IMR-90 (cell line): ENCODE measurements at regions not wholly inside any gene's neighbourhood (a gene's known extent, or its start where the extent isn't known, plus 50 kb on each side); places are given as distances from the start of the nearest gene placed in this dataset.

Experiments
- ATAC-seq: fragments of 200-7000 bp; cut with Tn5 transposase; 2 replicates; pipeline ENCODE4 v1.9.1; 2020; ENCODE audit warnings: low read depth, mild to moderate bottlenecking, moderate library complexity
- BruUV-seq: library from RNA; stranded (reverse); fragments of 400-500 nt; replicated peaks from 2 replicates; lab custom pipeline; 2021; lab: Mats Ljungman, UMichigan
- CTCF ChIA-PET: fragments of 300-600 bp; formaldehyde crosslinking; extraction: SDS; loops from one replicate; lab custom pipeline; 2021; ENCODE audit warnings: antibody characterized with exemption; lab: Yijun Ruan, JAX
- POLR2A ChIA-PET: fragments of 300-600 bp; sonication (Branson Sonifier 250); formaldehyde crosslinking; loops from one replicate; lab custom pipeline; 2022; ENCODE audit warnings: antibody characterized with exemption; ENCODE audit not compliant: unreplicated experiment; lab: Charles Lee
- DNase-seq: peaks from one replicate; pipeline ENCODE4 v3.0.0; 2013
- H2AFZ ChIP-seq: replicated peaks from 2 replicates; pipeline ENCODE3; 2013; ENCODE audit warnings: low read length, mild to moderate bottlenecking; ENCODE audit not compliant: poor library complexity
- H2AK5ac ChIP-seq: 2 replicates; pipeline ENCODE4 v1.6.1; 2013; ENCODE audit warnings: low read depth, low read length, inconsistent platforms
- H2AK9ac ChIP-seq: replicated peaks from 2 replicates; pipeline ENCODE3; 2013; ENCODE audit warnings: mild to moderate bottlenecking, low read depth, low read length, moderate library complexity; ENCODE audit not compliant: poor library complexity
- H2BK120ac ChIP-seq: 2 replicates; pipeline ENCODE4 v1.6.1; 2013; ENCODE audit warnings: low read depth, low read length, inconsistent platforms
- H2BK15ac ChIP-seq: 3 replicates; pipeline ENCODE4 v1.6.1; 2013; ENCODE audit warnings: low read depth, low read length, inconsistent platforms
- H2BK20ac ChIP-seq: 2 replicates; pipeline ENCODE4 v1.6.1; 2013; ENCODE audit warnings: low read depth, mild to moderate bottlenecking, inconsistent platforms, low read length, moderate library complexity
- H2BK5ac ChIP-seq: 2 replicates; pipeline ENCODE4 v1.6.1; 2013; ENCODE audit warnings: mild to moderate bottlenecking, low read depth, low read length, inconsistent platforms; ENCODE audit not compliant: poor library complexity, severe bottlenecking
- H3K14ac ChIP-seq: replicated peaks from 2 replicates; pipeline ENCODE4 v1.6.1; 2013; ENCODE audit warnings: low read depth, low read length, inconsistent platforms
- H3K18ac ChIP-seq: 2 replicates; pipeline ENCODE4 v1.6.1; 2013; ENCODE audit warnings: low read depth, low read length, control low read depth
- H3K23ac ChIP-seq: 2 replicates; pipeline ENCODE4 v1.6.1; 2013; ENCODE audit warnings: low read depth, low read length, inconsistent platforms
- H3K27ac ChIP-seq: 2 replicates; pipeline ENCODE4 v1.5.1; 2013; ENCODE audit warnings: mild to moderate bottlenecking, control low read depth, low read length; ENCODE audit not compliant: insufficient read depth
- H3K27me3 ChIP-seq: 2 replicates; pipeline ENCODE4 v1.6.1; 2013; ENCODE audit warnings: low read length; ENCODE audit not compliant: control insufficient read depth, insufficient read depth
- H3K36me3 ChIP-seq: 2 replicates; pipeline ENCODE4 v1.6.1; 2013; ENCODE audit warnings: low read length, mixed read lengths; ENCODE audit not compliant: control insufficient read depth, insufficient read depth
- H3K4ac ChIP-seq: 2 replicates; pipeline ENCODE4 v1.6.1; 2013; ENCODE audit warnings: low read depth, low read length, inconsistent platforms
- H3K4me1 ChIP-seq: 2 replicates; pipeline ENCODE4 v1.6.1; 2013; ENCODE audit warnings: low read length, mixed read lengths; ENCODE audit not compliant: control insufficient read depth, insufficient read depth
- H3K4me2 ChIP-seq: 2 replicates; pipeline ENCODE4 v1.6.1; 2013; ENCODE audit warnings: low read depth, mild to moderate bottlenecking, control low read depth, low read length, moderate library complexity
- H3K4me3 ChIP-seq: 2 replicates; pipeline ENCODE4 v1.5.1; 2013; ENCODE audit warnings: low read depth, mild to moderate bottlenecking, control low read depth, low read length, moderate library complexity; ENCODE audit not compliant: insufficient read depth
- H3K56ac ChIP-seq: 2 replicates; pipeline ENCODE4 v1.6.1; 2013; ENCODE audit warnings: low read length, inconsistent platforms; ENCODE audit not compliant: insufficient read depth; ENCODE audit errors: extremely low read depth
- H3K79me1 ChIP-seq, 2 experiments: 2 replicates each; pipeline ENCODE4 v1.6.1; 2013; ENCODE audit warnings: low read length in 2 of 2, inconsistent platforms in 1 of 2, low read depth in 1 of 2
- H3K9ac ChIP-seq: 2 replicates; pipeline ENCODE4 v1.6.1; 2013; ENCODE audit warnings: low read depth, low read length, control low read depth
- H3K9me1 ChIP-seq: 2 replicates; pipeline ENCODE4 v1.6.1; 2013; ENCODE audit warnings: low read length, inconsistent platforms; ENCODE audit not compliant: insufficient read depth
- H3K9me3 ChIP-seq: 2 replicates; pipeline ENCODE4 v1.6.1; 2013; ENCODE audit warnings: low read length; ENCODE audit not compliant: control insufficient read depth, insufficient read depth
- H4K20me1 ChIP-seq: 2 replicates; pipeline ENCODE4 v1.6.1; 2013; ENCODE audit warnings: low read length, inconsistent platforms; ENCODE audit not compliant: insufficient read depth
- H4K5ac ChIP-seq: 2 replicates; pipeline ENCODE4 v1.6.1; 2013; ENCODE audit warnings: mild to moderate bottlenecking, low read depth, low read length, control low read depth
- H4K8ac ChIP-seq, 2 experiments: 2 replicates each; pipeline ENCODE4 v1.6.1; 2013; ENCODE audit warnings: low read depth in 2 of 2, low read length in 2 of 2, control low read depth in 1 of 2, inconsistent platforms in 1 of 2
- H4K91ac ChIP-seq: 2 replicates; pipeline ENCODE4 v1.6.1; 2013; ENCODE audit warnings: low read depth, low read length, inconsistent platforms; ENCODE audit not compliant: insufficient read depth
- BHLHE40 ChIP-seq: fragments of 150-350 bp; IDR thresholded peaks from 2 replicates; pipeline ENCODE4 v1.6.1; 2016; ENCODE audit warnings: mild to moderate bottlenecking, low read depth, low read length
- MAZ ChIP-seq: IDR thresholded peaks from 2 replicates; pipeline ENCODE4 v1.6.1; 2012; ENCODE audit warnings: low read depth, mild to moderate bottlenecking, low read length, improper control_type of control experiment, moderate library complexity, borderline replicate concordance
- NFE2L2 ChIP-seq: fragments of 150-350 bp; IDR thresholded peaks from 2 replicates; pipeline ENCODE4 v1.6.1; 2016; ENCODE audit warnings: low read depth, mild to moderate bottlenecking, low read length
- RCOR1 ChIP-seq: IDR thresholded peaks from 2 replicates; pipeline ENCODE4 v1.6.1; 2012; ENCODE audit warnings: mild to moderate bottlenecking, low read length, improper control_type of control experiment; ENCODE audit not compliant: insufficient replicate concordance
- WGBS, 2 experiments: methylation state at CpG; one replicate each; pipeline versions ENCODE4 v1.1.5 to v1.1.7; 2013; ENCODE audit warnings: missing lambda C conversion rate in 2 of 2; ENCODE audit not compliant: insufficient read length in 1 of 2; ENCODE audit errors: extremely low coverage in 2 of 2; 5-methylcytosine and 5-hydroxymethylcytosine counted together
- dilution Hi-C: fragments of 300-500 bp; cut with HindIII; formaldehyde crosslinking; loops from one replicate; pipeline ENCODE4 v1.14.3; 2018; ENCODE audit warnings: low sequenced_read_pairs; ENCODE audit not compliant: unreplicated experiment
- in situ Hi-C: fragments of 300-500 bp; cut with MboI; formaldehyde crosslinking; loops from 3 replicates; pipeline ENCODE4 v1.14.3; 2019; ENCODE audit warnings: low sequenced_read_pairs, inconsistent platforms, mixed read lengths
- intact Hi-C: fragments of 100-400 bp; cut with micrococcal nuclease; formaldehyde crosslinking; loops from 2 replicates; pipeline ENCODE4 v1.10.0; 2022

- CTCF ChIA-PET: no interaction called here
- BruUV-seq: no TSS peak
- no peaks in the 10 kb centered on the region for H3K79me1 ChIP-seq
These were observed 504.4 kb downstream of the TLE4 start for GRCh38 chr9:80076162-80076561.

More at GRCh38 chr9:80076162-80076561, 504.4 kb downstream of the TLE4 start:
- Histone ChIP-seq H2AFZ (no peak overlapping the region), H3K23ac (no peak overlapping the region), H2AK9ac (no peak overlapping the region), H4K91ac (no peak overlapping the region), H3K4me3 (no peak overlapping the region), H3K27me3 (no peaks in the 10 kb centered on the region), H4K5ac (no peak overlapping the region), H3K36me3 (no peaks in the 10 kb centered on the region), H4K8ac (no peak overlapping the region), H4K20me1 (no peaks in the 10 kb centered on the region), H2BK5ac (no peak overlapping the region), H3K14ac (no peak overlapping the region), H3K18ac (no peak overlapping the region), H3K4me1 (no peaks in the 10 kb centered on the region), H3K4me2 (no peak overlapping the region), H2BK20ac (no peak overlapping the region), H3K27ac (no peak overlapping the region), H3K4ac (no peak overlapping the region), H3K9me1 (no peaks in the 10 kb centered on the region), H3K56ac (no peak overlapping the region), H2AK5ac (no peak overlapping the region), H3K9ac (no peak overlapping the region), H2BK15ac (no peak overlapping the region), H3K9me3 (no peaks in the 10 kb centered on the region), H2BK120ac (no peak overlapping the region)
- in situ Hi-C loops (no loop called here), intact Hi-C loops (no loop called here), dilution Hi-C loops (no loop called here)
- WGBS, 2 experiments: no CpG with 5 or more reads among the region's 4 CpGs
- TF ChIP-seq RCOR1: no peak
- TF ChIP-seq BHLHE40: no peak
- no peak for TF ChIP-seq NFE2L2
- no peak for TF ChIP-seq MAZ
- no peak for ATAC-seq
- POLR2A ChIA-PET: no interaction called here
- DNase-seq: no peak
